ENCODE measurements at regions not wholly inside any gene's neighbourhood (a gene's known extent, or its start where the extent isn't known, plus 50 kb on each side); places are given as distances from the start of the nearest gene placed in this dataset.

DNA sequence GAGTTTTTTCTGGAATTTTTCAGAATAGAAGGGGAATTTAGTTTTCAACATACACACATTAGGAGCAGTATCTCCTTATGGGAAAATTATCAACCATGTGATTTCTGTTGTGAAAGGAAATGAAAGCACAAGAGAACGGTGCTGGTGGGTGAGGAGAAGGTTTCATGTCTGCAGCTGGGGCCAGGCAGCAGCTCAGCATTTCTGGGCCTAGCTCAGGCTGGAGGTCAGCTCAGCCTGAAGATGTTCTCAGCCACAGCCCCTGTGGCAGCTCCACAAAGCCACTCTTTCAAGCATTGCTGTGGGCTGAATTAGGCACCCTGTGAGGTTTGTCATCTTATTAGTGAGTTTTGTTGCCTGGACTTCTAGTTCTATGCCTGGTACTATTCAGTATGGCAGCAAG, 90.3 kb downstream of the DIRAS2 start:
- TF ChIP-seq, protein P1, sequence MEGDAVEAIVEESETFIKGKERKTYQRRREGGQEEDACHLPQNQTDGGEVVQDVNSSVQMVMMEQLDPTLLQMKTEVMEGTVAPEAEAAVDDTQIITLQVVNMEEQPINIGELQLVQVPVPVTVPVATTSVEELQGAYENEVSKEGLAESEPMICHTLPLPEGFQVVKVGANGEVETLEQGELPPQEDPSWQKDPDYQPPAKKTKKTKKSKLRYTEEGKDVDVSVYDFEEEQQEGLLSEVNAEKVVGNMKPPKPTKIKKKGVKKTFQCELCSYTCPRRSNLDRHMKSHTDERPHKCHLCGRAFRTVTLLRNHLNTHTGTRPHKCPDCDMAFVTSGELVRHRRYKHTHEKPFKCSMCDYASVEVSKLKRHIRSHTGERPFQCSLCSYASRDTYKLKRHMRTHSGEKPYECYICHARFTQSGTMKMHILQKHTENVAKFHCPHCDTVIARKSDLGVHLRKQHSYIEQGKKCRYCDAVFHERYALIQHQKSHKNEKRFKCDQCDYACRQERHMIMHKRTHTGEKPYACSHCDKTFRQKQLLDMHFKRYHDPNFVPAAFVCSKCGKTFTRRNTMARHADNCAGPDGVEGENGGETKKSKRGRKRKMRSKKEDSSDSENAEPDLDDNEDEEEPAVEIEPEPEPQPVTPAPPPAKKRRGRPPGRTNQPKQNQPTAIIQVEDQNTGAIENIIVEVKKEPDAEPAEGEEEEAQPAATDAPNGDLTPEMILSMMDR (IDR thresholded peaks at IDR 0.05) = no peak
- TF ChIP-seq POLR2A (IDR thresholded peaks at IDR 0.05) = no peak
